ENCODE measurements at regions not wholly inside any gene's neighbourhood (a gene's known extent, or its start where the extent isn't known, plus 50 kb on each side); places are given as distances from the start of the nearest gene placed in this dataset.

GRCh38 chr3:124671106-124671505 lies 59.1 kb upstream of the UMPS start:
- TF ChIP-seq, protein P1, sequence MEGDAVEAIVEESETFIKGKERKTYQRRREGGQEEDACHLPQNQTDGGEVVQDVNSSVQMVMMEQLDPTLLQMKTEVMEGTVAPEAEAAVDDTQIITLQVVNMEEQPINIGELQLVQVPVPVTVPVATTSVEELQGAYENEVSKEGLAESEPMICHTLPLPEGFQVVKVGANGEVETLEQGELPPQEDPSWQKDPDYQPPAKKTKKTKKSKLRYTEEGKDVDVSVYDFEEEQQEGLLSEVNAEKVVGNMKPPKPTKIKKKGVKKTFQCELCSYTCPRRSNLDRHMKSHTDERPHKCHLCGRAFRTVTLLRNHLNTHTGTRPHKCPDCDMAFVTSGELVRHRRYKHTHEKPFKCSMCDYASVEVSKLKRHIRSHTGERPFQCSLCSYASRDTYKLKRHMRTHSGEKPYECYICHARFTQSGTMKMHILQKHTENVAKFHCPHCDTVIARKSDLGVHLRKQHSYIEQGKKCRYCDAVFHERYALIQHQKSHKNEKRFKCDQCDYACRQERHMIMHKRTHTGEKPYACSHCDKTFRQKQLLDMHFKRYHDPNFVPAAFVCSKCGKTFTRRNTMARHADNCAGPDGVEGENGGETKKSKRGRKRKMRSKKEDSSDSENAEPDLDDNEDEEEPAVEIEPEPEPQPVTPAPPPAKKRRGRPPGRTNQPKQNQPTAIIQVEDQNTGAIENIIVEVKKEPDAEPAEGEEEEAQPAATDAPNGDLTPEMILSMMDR (IDR thresholded peaks at IDR 0.05; ENCODE audit: low read depth, low read length, poor library complexity, severe bottlenecking): no peak
- no peak for TF ChIP-seq EZH2phosphoT487 (IDR thresholded peaks at IDR 0.05; ENCODE audit: borderline replicate concordance, low read length)

Data from DOHH2 (cell line).